HCT116 (cell line): ENCODE measurements at regions not wholly inside any gene's neighbourhood (a gene's known extent, or its start where the extent isn't known, plus 50 kb on each side); places are given as distances from the start of the nearest gene placed in this dataset.
"Not testable (repeated sequence)": the region's sequence is repeated elsewhere in the genome, so short reads cannot be mapped to it uniquely, and the experiment has no call there.

Experiments
- ATAC-seq: fragments of 200-7000 bp; cut with Tn5 transposase; 2 replicates; pipeline ENCODE4 v1.9.1; 2020; ENCODE audit warnings: mild to moderate bottlenecking, moderate library complexity
- BruUV-seq: library from RNA; stranded (reverse); fragments of 400-500 nt; replicated peaks from 2 replicates; lab custom pipeline; 2021; lab: Mats Ljungman, UMichigan
- CTCF ChIA-PET: fragments of 300-600 bp; sonication (Branson Sonifier 250); formaldehyde crosslinking; loops from one replicate; lab custom pipeline; 2021; ENCODE audit warnings: antibody characterized with exemption; lab: Charles Lee
- POLR2A ChIA-PET: fragments of 300-600, 350-600 bp; sonication (Branson Sonifier 250); formaldehyde crosslinking; loops from one replicate; lab custom pipeline; 2021; ENCODE audit warnings: antibody characterized with exemption; lab: Charles Lee
- RAD21 ChIA-PET, 2 experiments: fragments of 300-600 bp; sonication (Branson Sonifier 250); formaldehyde crosslinking; loops; one replicate each; lab custom pipeline; 2023; ENCODE audit warnings: low total read pairs in 2 of 2; ENCODE audit not compliant: uncharacterized antibody in 2 of 2, unreplicated experiment in 2 of 2, low non-redundant PET in 1 of 2; lab: Charles Lee
- DNase-seq: peaks from one replicate; pipeline ENCODE4 v3.0.0-alpha.2; 2010; ENCODE audit warnings: low read depth, low spot score
- H2AFZ ChIP-seq: fragments of 200-600 bp; shearing (Covaris generic), sonication (generic); 2 replicates; pipeline ENCODE4 v1.6.1; 2017; ENCODE audit warnings: low read depth, mixed run types, mixed read lengths, antibody characterized with exemption, low read length; ENCODE audit not compliant: poor library complexity, severe bottlenecking
- H3K27ac ChIP-seq: 2 replicates; pipeline ENCODE4 v1.5.1; 2012; ENCODE audit warnings: low read depth, low read length
- H3K27me3 ChIP-seq: fragments of 200-600 bp; sonication (generic); 2 replicates; pipeline ENCODE4 v1.6.1; 2016; ENCODE audit warnings: mixed run types, low read length, mixed read lengths; ENCODE audit not compliant: insufficient read depth
- H3K36me3 ChIP-seq, 2 experiments: fragments of 200-500 bp in 1 of 2; fragments of 200-600 bp in 1 of 2; sonication (Bioruptor generic) in 1 of 2; sonication (generic) in 1 of 2; 2 replicates each; pipeline versions ENCODE4 v1.5.1 to v1.6.1; 2014 to 2016; ENCODE audit warnings: low read length in 2 of 2, inconsistent platforms in 1 of 2, mixed read lengths in 1 of 2, mixed run types in 1 of 2; ENCODE audit not compliant: insufficient read depth in 2 of 2, control insufficient read depth in 1 of 2
- H3K4me1 ChIP-seq, 2 experiments: fragments of 200-600 bp in 1 of 2; sonication (generic) in 1 of 2; 2 replicates each; pipeline versions ENCODE4 v1.5.1 to v1.6.1; 2012 to 2017; ENCODE audit warnings: low read length in 2 of 2, inconsistent platforms in 1 of 2, mild to moderate bottlenecking in 1 of 2, mixed read lengths in 1 of 2, mixed run types in 1 of 2, moderate library complexity in 1 of 2; ENCODE audit not compliant: insufficient read depth in 2 of 2, control insufficient read depth in 1 of 2
- H3K4me2 ChIP-seq: fragments of 200-600 bp; sonication (generic); 2 replicates; pipeline ENCODE4 v1.6.1; 2017; ENCODE audit warnings: mixed run types, low read length, mixed read lengths
- H3K4me3 ChIP-seq, 2 experiments: fragments of 200-600 bp in 1 of 2; sonication (generic) in 1 of 2; replicated peaks in 1 of 2; 2 replicates each; pipeline ENCODE4 v1.5.1; 2011 to 2016; ENCODE audit warnings: low read length in 2 of 2, control low read depth in 1 of 2, low read depth in 1 of 2, mild to moderate bottlenecking in 1 of 2, mixed read lengths in 1 of 2, mixed run types in 1 of 2
- H3K79me2 ChIP-seq: fragments of 200-600 bp; sonication (generic); 2 replicates; pipeline ENCODE4 v1.6.1; 2017; ENCODE audit warnings: mild to moderate bottlenecking, mixed run types, low read length, moderate library complexity, mixed read lengths; ENCODE audit not compliant: insufficient read depth
- H3K9ac ChIP-seq: fragments of 200-600 bp; sonication (generic); 2 replicates; pipeline ENCODE4 v1.6.1; 2016; ENCODE audit warnings: low read length, mixed read lengths
- H3K9me2 ChIP-seq: fragments of 200-600 bp; sonication (generic), shearing (Covaris generic); 2 replicates; pipeline ENCODE4 v1.6.1; 2017; ENCODE audit warnings: mixed run types, mild to moderate bottlenecking, moderate library complexity; ENCODE audit not compliant: insufficient read depth
- H3K9me3 ChIP-seq, 2 experiments: fragments of 200-500 bp in 1 of 2; fragments of 200-600 bp in 1 of 2; sonication (Bioruptor generic) in 1 of 2; sonication (generic) in 1 of 2; 2 replicates each; pipeline ENCODE4 v1.6.1; 2014 to 2017; ENCODE audit warnings: low read length in 2 of 2, mixed read lengths in 2 of 2, inconsistent platforms in 1 of 2, low read depth in 1 of 2, mild to moderate bottlenecking in 1 of 2, mixed run types in 1 of 2, moderate library complexity in 1 of 2; ENCODE audit not compliant: control insufficient read depth in 1 of 2, insufficient read depth in 1 of 2
- H4K20me1 ChIP-seq: fragments of 200-600 bp; sonication (generic), shearing (Covaris generic); 2 replicates; pipeline ENCODE4 v1.6.1; 2017; ENCODE audit warnings: mixed run types, mild to moderate bottlenecking, moderate library complexity; ENCODE audit not compliant: insufficient read depth
- CBX3 ChIP-seq: IDR thresholded peaks from 2 replicates; pipeline ENCODE4 v1.6.1; 2012; ENCODE audit warnings: low read depth
- CTCF ChIP-seq, 3 experiments: fragments of 200-600 bp in 1 of 3; sonication (generic) in 1 of 3; IDR thresholded peaks in 2 of 3; conservative IDR thresholded peaks in 1 of 3; 2 replicates each; pipeline ENCODE4 v1.5.1; 2012 to 2017; ENCODE audit warnings: low read depth in 2 of 3, low read length in 2 of 3, antibody characterized with exemption in 1 of 3, borderline replicate concordance in 1 of 3, control low read depth in 1 of 3, mild to moderate bottlenecking in 1 of 3, mixed read lengths in 1 of 3, mixed run types in 1 of 3, moderate library complexity in 1 of 3; ENCODE audit not compliant: insufficient read depth in 1 of 3
- EZH2 ChIP-seq: fragments of 200-600 bp; sonication (generic); IDR thresholded peaks from 2 replicates; pipeline ENCODE4 v1.6.1; 2017; ENCODE audit warnings: antibody characterized with exemption, mixed run types
- FOSL1 ChIP-seq: IDR thresholded peaks from 2 replicates; pipeline ENCODE4 v1.6.1; 2012; ENCODE audit warnings: low read depth
- JUND ChIP-seq: IDR thresholded peaks from 2 replicates; pipeline ENCODE4 v1.6.1; 2012
- POLR2A ChIP-seq: IDR thresholded peaks from 2 replicates; pipeline ENCODE4 v1.7.0; 2011; ENCODE audit warnings: borderline replicate concordance; ENCODE audit not compliant: insufficient read depth, insufficient read length; ENCODE audit errors: extremely low read depth
- POLR2AphosphoS5 ChIP-seq: IDR thresholded peaks from 2 replicates; pipeline ENCODE4 v1.6.1; 2011; ENCODE audit warnings: mild to moderate bottlenecking, low read depth, low read length, moderate library complexity
- REST ChIP-seq: IDR thresholded peaks from 2 replicates; pipeline ENCODE4 v1.6.1; 2012; ENCODE audit warnings: low read depth
- SP1 ChIP-seq: IDR thresholded peaks from 2 replicates; pipeline ENCODE4 v1.6.1; 2012; ENCODE audit warnings: low read depth
- SRF ChIP-seq: IDR thresholded peaks from 2 replicates; pipeline ENCODE4 v1.6.1; 2012; ENCODE audit warnings: low read depth
- TCF7L2 ChIP-seq: IDR thresholded peaks from 2 replicates; pipeline ENCODE4 v1.7.0; 2011; ENCODE audit warnings: borderline replicate concordance, inconsistent platforms; ENCODE audit not compliant: insufficient read depth, insufficient read length; ENCODE audit errors: extremely low read depth
- ZBTB33 ChIP-seq: IDR thresholded peaks from 2 replicates; pipeline ENCODE4 v1.6.1; 2011; ENCODE audit warnings: mild to moderate bottlenecking, low read length, moderate library complexity; ENCODE audit not compliant: insufficient replicate concordance; ENCODE audit errors: extremely low read depth
- ZNF274 ChIP-seq: fragments of 200-500 bp; sonication (Bioruptor generic); IDR thresholded peaks from 2 replicates; pipeline ENCODE4 v1.6.1; 2014; ENCODE audit warnings: mild to moderate bottlenecking, low read depth, low read length, inconsistent platforms
- intact Hi-C: fragments of 100-400 bp; cut with micrococcal nuclease; formaldehyde crosslinking; loops from 2 replicates; pipeline ENCODE4 v1.10.0; 2022
- TF ChIP-seq, protein P1 (sequence below): IDR thresholded peaks from 2 replicates; pipeline ENCODE4 v1.6.1; 2012

- Histone ChIP-seq H3K9ac (no peak overlapping the region), H3K27ac (no peak overlapping the region), H3K9me3 (no peaks in the 10 kb centered on the region), H3K27me3 (no peaks in the 10 kb centered on the region), H3K4me3 (no peak overlapping the region), H3K4me2 (no peak overlapping the region), H3K4me1 (no peaks in the 10 kb centered on the region)
- no peak for ATAC-seq
- ChIA-PET CTCF (no interaction called here), RAD21 (no interaction called here), POLR2A (no interaction called here)
- BruUV-seq, result no TSS peak
- no peak for TF ChIP-seq CTCF (IDR thresholded peaks at IDR 0.05 in 2 of 3, conservative IDR thresholded peaks at IDR 0.05 in 1 of 3; ENCODE audit: borderline replicate concordance in 1 of 3, insufficient read depth in 1 of 3, low read depth in 2 of 3, low read length in 2 of 3)
- TF ChIP-seq FOSL1, result no peak
- no peak for TF ChIP-seq ZNF274
- TF ChIP-seq SRF, result no peak
- TF ChIP-seq REST, result no peak
- TF ChIP-seq POLR2A, result no peak
- TF ChIP-seq, protein P1, sequence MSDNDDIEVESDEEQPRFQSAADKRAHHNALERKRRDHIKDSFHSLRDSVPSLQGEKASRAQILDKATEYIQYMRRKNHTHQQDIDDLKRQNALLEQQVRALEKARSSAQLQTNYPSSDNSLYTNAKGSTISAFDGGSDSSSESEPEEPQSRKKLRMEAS, result no peak
- TF ChIP-seq CBX3, result no peak
- TF ChIP-seq EZH2, result no peak
- no peak for TF ChIP-seq ZBTB33
- TF ChIP-seq TCF7L2, result no peak
- TF ChIP-seq SP1, result no peak
- TF ChIP-seq JUND, result no peak
- no peak for TF ChIP-seq POLR2AphosphoS5
- TF ChIP-seq, all 23 proteins: peak for 0
- no peaks in the 10 kb centered on the region for H3K36me3 ChIP-seq
- H4K20me1 ChIP-seq, result no peaks in the 10 kb centered on the region
- no peaks in the 10 kb centered on the region for H3K9me2 ChIP-seq
- no peak for DNase-seq
- no peaks in the 10 kb centered on the region for H3K79me2 ChIP-seq
- no peak overlapping the region for H2AFZ ChIP-seq
- intact Hi-C loops, result no loop called here
Observed at GRCh38 chr4:128751354-128751753, 58.1 kb upstream of the JADE1 start.

DNA sequence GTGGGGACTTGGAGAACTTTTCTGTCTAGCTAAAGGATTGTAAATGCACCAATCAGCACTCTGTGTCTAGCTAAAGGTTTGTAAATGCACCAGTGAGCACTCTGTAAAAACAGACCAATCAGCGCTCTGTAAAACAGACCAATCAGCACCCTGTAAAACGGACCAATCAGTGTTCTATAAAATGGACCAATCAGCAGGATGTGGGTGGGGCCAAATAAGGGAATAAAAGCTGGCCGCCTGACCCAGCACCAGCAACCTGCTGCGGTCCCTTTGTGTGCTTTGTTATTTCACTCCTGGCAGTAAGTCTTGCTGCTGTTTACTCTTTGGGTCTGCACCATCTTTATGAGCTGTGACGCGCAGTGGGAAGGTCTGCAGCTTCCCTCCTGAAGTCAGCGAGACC is 67.8 kb upstream of the JADE1 start:
- CTCF ChIA-PET, H3K27ac ChIP-seq, H3K27me3 ChIP-seq, H3K9me2 ChIP-seq, ATAC-seq, H3K9ac ChIP-seq, H3K9me3 ChIP-seq, H4K20me1 ChIP-seq, BruUV-seq, DNase-seq, H3K4me2 ChIP-seq, H3K4me1 ChIP-seq, POLR2A ChIA-PET, intact Hi-C loops, H3K79me2 ChIP-seq, H2AFZ ChIP-seq, H3K36me3 ChIP-seq, RAD21 ChIA-PET, H3K4me3 ChIP-seq: not testable (repeated sequence)
